ENCODE measurements at regions not wholly inside any gene's neighbourhood (a gene's known extent, or its start where the extent isn't known, plus 50 kb on each side); places are given as distances from the start of the nearest gene placed in this dataset.

GRCh38 chr15:29589975-29590374 is 232.3 kb downstream of the TJP1 start:
- TF ChIP-seq CTCF (conservative IDR thresholded peaks at IDR 0.05): no peak

GRCh38 chr15:29589416-29589815 is 232.9 kb downstream of the TJP1 start:
- Mint-ChIP-seq H3K4me3 (no peak overlapping the region), H3K27me3 (peaks cover 38% of the 10 kb centered on the region), H3K4me1 (ENCODE audit: unreplicated experiment) (no peaks in the 10 kb centered on the region), H3K9me3 (no peaks in the 10 kb centered on the region), H3K27ac (no peak overlapping the region), H3K36me3 (no peaks in the 10 kb centered on the region)
- DNase-seq (ENCODE audit: extremely low spot score, unreplicated experiment): no peak
- no peak for TF ChIP-seq CTCF (conservative IDR thresholded peaks at IDR 0.05)

More at GRCh38 chr15:29589975-29590374, 232.3 kb downstream of the TJP1 start:
- DNase-seq (ENCODE audit: extremely low spot score, unreplicated experiment): no peak
- peaks cover 38% of the 10 kb centered on the region for H3K27me3 Mint-ChIP-seq
- H3K4me1 Mint-ChIP-seq (ENCODE audit: unreplicated experiment): no peaks in the 10 kb centered on the region
- H3K36me3 Mint-ChIP-seq: no peaks in the 10 kb centered on the region
- no peak overlapping the region for H3K4me3 Mint-ChIP-seq
- H3K9me3 Mint-ChIP-seq: no peaks in the 10 kb centered on the region
- H3K27ac Mint-ChIP-seq: no peak overlapping the region

- no peak for DNase-seq (ENCODE audit: extremely low spot score, unreplicated experiment)
- H3K36me3 Mint-ChIP-seq: no peaks in the 10 kb centered on the region
- no peaks in the 10 kb centered on the region for H3K4me1 Mint-ChIP-seq (ENCODE audit: unreplicated experiment)
- no peak overlapping the region for H3K27ac Mint-ChIP-seq
- H3K9me3 Mint-ChIP-seq: no peaks in the 10 kb centered on the region
- no peak overlapping the region for H3K4me3 Mint-ChIP-seq
- TF ChIP-seq CTCF (conservative IDR thresholded peaks at IDR 0.05): no peak
- H3K27me3 Mint-ChIP-seq: peaks cover 75% of the 10 kb centered on the region
Measured at GRCh38 chr15:29573197-29573838, 248.9 kb downstream of the TJP1 start.

GRCh38 chr15:29571792-29572431 is 250.4 kb downstream of the TJP1 start:
- Mint-ChIP-seq H3K36me3 (no peaks in the 10 kb centered on the region), H3K4me1 (ENCODE audit: unreplicated experiment) (no peaks in the 10 kb centered on the region), H3K27me3 (peaks cover 83% of the 10 kb centered on the region), H3K4me3 (peak overlapping the region; percentile 82), H3K27ac (no peak overlapping the region), H3K9me3 (no peaks in the 10 kb centered on the region)
- no peak for DNase-seq (ENCODE audit: extremely low spot score, unreplicated experiment)
- TF ChIP-seq CTCF (conservative IDR thresholded peaks at IDR 0.05): no peak

GRCh38 chr15:29570948-29571791 is 251.1 kb downstream of the TJP1 start:
- Mint-ChIP-seq H3K36me3 (no peaks in the 10 kb centered on the region), H3K4me3 (peak overlapping the region; percentile 82), H3K4me1 (ENCODE audit: unreplicated experiment) (no peaks in the 10 kb centered on the region), H3K27me3 (peaks cover 81% of the 10 kb centered on the region), H3K9me3 (no peaks in the 10 kb centered on the region), H3K27ac (no peak overlapping the region)
- peak; percentile 78 for DNase-seq (ENCODE audit: extremely low spot score, unreplicated experiment)
- TF ChIP-seq CTCF (conservative IDR thresholded peaks at IDR 0.05): no peak

Data from type B pancreatic cell (in vitro differentiated cells).